Activated T-helper 17 cell treated with anti-CD3 and anti-CD28 coated beads, Interleukin-2, amount 50 U/mL, for 72 hours (primary cell): ENCODE measurements at regions not wholly inside any gene's neighbourhood (a gene's known extent, or its start where the extent isn't known, plus 50 kb on each side); places are given as distances from the start of the nearest gene placed in this dataset.

ENCODE experiments used
- ATAC-seq: fragments of 150-1000 bp; cut with Tn5 transposase; replicated peaks from 2 replicates; pipeline ENCODE4 v1.10.0; 2021; ENCODE audit warnings: mild to moderate bottlenecking, moderate library complexity
- H3K27ac Mint-ChIP-seq: one replicate; pipeline ENCODE4 v1.8.0; 2022; ENCODE audit warnings: mixed read lengths
- H3K27me3 Mint-ChIP-seq: one replicate; pipeline ENCODE4 v1.8.0; 2022; ENCODE audit warnings: mixed read lengths
- H3K36me3 Mint-ChIP-seq: one replicate; pipeline ENCODE4 v1.8.0; 2022; ENCODE audit warnings: low read depth, mild to moderate bottlenecking, mixed read lengths
- H3K4me1 Mint-ChIP-seq: one replicate; pipeline ENCODE4 v1.8.0; 2022; ENCODE audit warnings: mixed read lengths
- H3K4me3 Mint-ChIP-seq: one replicate; pipeline ENCODE4 v1.8.0; 2022; ENCODE audit warnings: mild to moderate bottlenecking, mixed read lengths
- H3K9me3 Mint-ChIP-seq: one replicate; pipeline ENCODE4 v1.8.0; 2022; ENCODE audit warnings: mixed read lengths

- H3K4me1 Mint-ChIP-seq, result no peaks in the 10 kb centered on the region
- ATAC-seq, result no peak
- no peak overlapping the region for H3K4me3 Mint-ChIP-seq
- H3K9me3 Mint-ChIP-seq, result peaks cover 4% of the 10 kb centered on the region
- H3K27ac Mint-ChIP-seq, result no peak overlapping the region
- no peaks in the 10 kb centered on the region for H3K36me3 Mint-ChIP-seq
- H3K27me3 Mint-ChIP-seq, result no peaks in the 10 kb centered on the region
Observed at GRCh38 chr10:83312570-83312969, 826.7 kb upstream of the GHITM start.

GRCh38 chr10:83332690-83333089 lies 806.6 kb upstream of the GHITM start:
- no peak for ATAC-seq
- H3K4me3 Mint-ChIP-seq, result no peak overlapping the region

GRCh38 chr10:83333566-83333965 lies 805.7 kb upstream of the GHITM start:
- ATAC-seq, result no peak
- Mint-ChIP-seq H3K36me3 (no peaks in the 10 kb centered on the region), H3K4me3 (no peak overlapping the region), H3K27ac (no peak overlapping the region), H3K27me3 (no peaks in the 10 kb centered on the region), H3K9me3 (peaks cover 4% of the 10 kb centered on the region), H3K4me1 (no peaks in the 10 kb centered on the region)

More at GRCh38 chr10:83332690-83333089, 806.6 kb upstream of the GHITM start:
- peaks cover 4% of the 10 kb centered on the region for H3K9me3 Mint-ChIP-seq
- H3K4me1 Mint-ChIP-seq, result no peaks in the 10 kb centered on the region
- no peaks in the 10 kb centered on the region for H3K27me3 Mint-ChIP-seq
- H3K27ac Mint-ChIP-seq, result no peak overlapping the region
- H3K36me3 Mint-ChIP-seq, result no peaks in the 10 kb centered on the region

- Mint-ChIP-seq H3K27ac (no peak overlapping the region), H3K36me3 (no peaks in the 10 kb centered on the region), H3K9me3 (peaks cover 30% of the 10 kb centered on the region), H3K27me3 (no peaks in the 10 kb centered on the region), H3K4me3 (no peak overlapping the region), H3K4me1 (no peaks in the 10 kb centered on the region)
- ATAC-seq, result no peak
Observed at GRCh38 chr10:83343676-83344075, 795.6 kb upstream of the GHITM start.

- Mint-ChIP-seq H3K4me3 (no peak overlapping the region), H3K4me1 (no peaks in the 10 kb centered on the region), H3K27me3 (no peaks in the 10 kb centered on the region), H3K9me3 (peaks cover 29% of the 10 kb centered on the region), H3K27ac (no peak overlapping the region), H3K36me3 (no peaks in the 10 kb centered on the region)
- ATAC-seq, result no peak
Observed at GRCh38 chr10:83346266-83346910, 792.9 kb upstream of the GHITM start.

GRCh38 chr10:83352588-83352987 lies 786.7 kb upstream of the GHITM start:
- peaks cover 16% of the 10 kb centered on the region for H3K9me3 Mint-ChIP-seq
- H3K36me3 Mint-ChIP-seq, result no peaks in the 10 kb centered on the region
- no peak overlapping the region for H3K27ac Mint-ChIP-seq
- H3K4me3 Mint-ChIP-seq, result no peak overlapping the region
- ATAC-seq, result no peak
- H3K4me1 Mint-ChIP-seq, result no peaks in the 10 kb centered on the region
- no peaks in the 10 kb centered on the region for H3K27me3 Mint-ChIP-seq

GRCh38 chr10:83354456-83354855 lies 784.9 kb upstream of the GHITM start:
- no peaks in the 10 kb centered on the region for H3K4me1 Mint-ChIP-seq
- H3K27me3 Mint-ChIP-seq, result no peaks in the 10 kb centered on the region
- no peak overlapping the region for H3K27ac Mint-ChIP-seq
- H3K4me3 Mint-ChIP-seq, result no peak overlapping the region
- ATAC-seq, result no peak
- H3K36me3 Mint-ChIP-seq, result no peaks in the 10 kb centered on the region
- H3K9me3 Mint-ChIP-seq, result peaks cover 16% of the 10 kb centered on the region

GRCh38 chr10:83357004-83357403 lies 782.3 kb upstream of the GHITM start:
- Mint-ChIP-seq H3K36me3 (no peaks in the 10 kb centered on the region), H3K9me3 (peaks cover 19% of the 10 kb centered on the region), H3K27ac (no peak overlapping the region), H3K4me3 (no peak overlapping the region), H3K27me3 (no peaks in the 10 kb centered on the region), H3K4me1 (no peaks in the 10 kb centered on the region)
- no peak for ATAC-seq

GRCh38 chr10:83357627-83358026 lies 781.7 kb upstream of the GHITM start:
- Mint-ChIP-seq H3K9me3 (peaks cover 21% of the 10 kb centered on the region), H3K27ac (no peak overlapping the region), H3K4me1 (no peaks in the 10 kb centered on the region), H3K27me3 (no peaks in the 10 kb centered on the region), H3K4me3 (no peak overlapping the region), H3K36me3 (no peaks in the 10 kb centered on the region)
- no peak for ATAC-seq

- no peaks in the 10 kb centered on the region for H3K27me3 Mint-ChIP-seq
- peaks cover 13% of the 10 kb centered on the region for H3K9me3 Mint-ChIP-seq
- H3K36me3 Mint-ChIP-seq, result no peaks in the 10 kb centered on the region
- no peaks in the 10 kb centered on the region for H3K4me1 Mint-ChIP-seq
- no peak overlapping the region for H3K27ac Mint-ChIP-seq
- no peak overlapping the region for H3K4me3 Mint-ChIP-seq
- no peak for ATAC-seq
Observed at GRCh38 chr10:83367036-83367435, 772.3 kb upstream of the GHITM start.

- peaks cover 16% of the 10 kb centered on the region for H3K9me3 Mint-ChIP-seq
- H3K27me3 Mint-ChIP-seq, result no peaks in the 10 kb centered on the region
- no peak for ATAC-seq
- H3K4me3 Mint-ChIP-seq, result no peak overlapping the region
- H3K36me3 Mint-ChIP-seq, result no peaks in the 10 kb centered on the region
- H3K27ac Mint-ChIP-seq, result no peak overlapping the region
- no peaks in the 10 kb centered on the region for H3K4me1 Mint-ChIP-seq
Observed at GRCh38 chr10:83371696-83372490, 767.4 kb upstream of the GHITM start.

GRCh38 chr10:83372646-83373045 lies 766.7 kb upstream of the GHITM start:
- Mint-ChIP-seq H3K36me3 (no peaks in the 10 kb centered on the region), H3K27me3 (no peaks in the 10 kb centered on the region), H3K4me3 (no peak overlapping the region), H3K4me1 (no peaks in the 10 kb centered on the region), H3K27ac (no peak overlapping the region), H3K9me3 (peaks cover 19% of the 10 kb centered on the region)
- ATAC-seq, result no peak

- no peak overlapping the region for H3K27ac Mint-ChIP-seq
- ATAC-seq, result no peak
Observed at GRCh38 chr10:83373671-83374070, 765.6 kb upstream of the GHITM start.

GRCh38 chr10:83374741-83375140 lies 764.6 kb upstream of the GHITM start:
- H3K27ac Mint-ChIP-seq, result no peak overlapping the region
- H3K4me1 Mint-ChIP-seq, result no peaks in the 10 kb centered on the region
- no peaks in the 10 kb centered on the region for H3K36me3 Mint-ChIP-seq

More at GRCh38 chr10:83373671-83374070, 765.6 kb upstream of the GHITM start:
- Mint-ChIP-seq H3K9me3 (peaks cover 19% of the 10 kb centered on the region), H3K36me3 (no peaks in the 10 kb centered on the region), H3K4me1 (no peaks in the 10 kb centered on the region), H3K27me3 (no peaks in the 10 kb centered on the region), H3K4me3 (no peak overlapping the region)

GRCh38 chr10:83375274-83375673 lies 764.0 kb upstream of the GHITM start:
- no peak overlapping the region for H3K4me3 Mint-ChIP-seq
- no peaks in the 10 kb centered on the region for H3K36me3 Mint-ChIP-seq
- H3K9me3 Mint-ChIP-seq, result peaks cover 17% of the 10 kb centered on the region
- H3K27ac Mint-ChIP-seq, result no peak overlapping the region
- no peaks in the 10 kb centered on the region for H3K4me1 Mint-ChIP-seq
- no peaks in the 10 kb centered on the region for H3K27me3 Mint-ChIP-seq
- ATAC-seq, result no peak

More at GRCh38 chr10:83374741-83375140, 764.6 kb upstream of the GHITM start:
- H3K4me3 Mint-ChIP-seq, result no peak overlapping the region
- no peaks in the 10 kb centered on the region for H3K27me3 Mint-ChIP-seq
- ATAC-seq, result no peak
- peaks cover 20% of the 10 kb centered on the region for H3K9me3 Mint-ChIP-seq
